ENCODE measurements at regions not wholly inside any gene's neighbourhood (a gene's known extent, or its start where the extent isn't known, plus 50 kb on each side); places are given as distances from the start of the nearest gene placed in this dataset.

- no peak for DNase-seq
Observed at GRCh38 chr11:92276773-92277172, 52.2 kb downstream of the FAT3 start.

GRCh38 chr11:92277871-92278270, 53.3 kb downstream of the FAT3 start:
- DNase-seq = no peak

- DNase-seq = no peak
Observed at GRCh38 chr11:92278791-92279433, 54.3 kb downstream of the FAT3 start.

DNA sequence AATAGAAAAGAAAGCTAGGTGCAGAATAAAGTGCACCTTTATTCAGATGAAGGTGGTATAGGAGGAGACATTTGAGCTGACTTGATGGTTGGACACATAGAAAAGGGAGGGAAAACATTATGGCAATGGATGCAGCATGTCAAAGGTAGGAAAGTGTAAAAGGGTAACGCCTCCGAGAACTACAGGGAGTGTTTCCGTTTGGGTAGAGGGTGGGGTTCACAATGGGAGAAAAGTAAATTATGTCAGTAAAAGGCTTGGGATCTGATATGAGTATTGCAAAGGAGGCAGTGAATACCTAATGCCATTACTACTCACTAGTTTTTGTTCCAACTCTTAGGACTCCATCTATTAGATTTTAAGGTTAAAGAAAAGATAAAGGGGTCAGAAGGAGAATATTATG, 59.5 kb downstream of the FAT3 start:
- DNase-seq = no peak

GRCh38 chr11:92284558-92284957, 59.9 kb downstream of the FAT3 start:
- DNase-seq = no peak

DNA sequence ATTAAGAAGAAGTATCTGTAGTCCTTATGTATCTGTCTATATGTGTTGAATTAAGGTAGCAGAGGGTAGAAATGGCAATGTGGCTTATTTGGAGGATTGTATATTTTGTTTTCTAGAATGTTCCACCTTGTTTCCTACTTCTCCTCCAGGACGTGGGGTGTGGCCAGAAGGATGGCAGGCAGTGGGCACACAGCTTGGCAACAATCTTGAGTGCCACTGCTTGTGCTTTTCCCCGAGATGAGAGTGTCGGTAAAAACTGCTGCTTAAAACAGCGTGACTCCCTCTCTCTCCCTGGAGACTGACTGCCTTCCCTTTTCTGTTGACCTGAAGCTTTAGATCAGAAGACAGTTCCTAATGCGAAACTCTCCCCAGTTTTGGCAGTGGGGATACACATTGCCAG, 61.2 kb downstream of the FAT3 start:
- DNase-seq = no peak

DNA sequence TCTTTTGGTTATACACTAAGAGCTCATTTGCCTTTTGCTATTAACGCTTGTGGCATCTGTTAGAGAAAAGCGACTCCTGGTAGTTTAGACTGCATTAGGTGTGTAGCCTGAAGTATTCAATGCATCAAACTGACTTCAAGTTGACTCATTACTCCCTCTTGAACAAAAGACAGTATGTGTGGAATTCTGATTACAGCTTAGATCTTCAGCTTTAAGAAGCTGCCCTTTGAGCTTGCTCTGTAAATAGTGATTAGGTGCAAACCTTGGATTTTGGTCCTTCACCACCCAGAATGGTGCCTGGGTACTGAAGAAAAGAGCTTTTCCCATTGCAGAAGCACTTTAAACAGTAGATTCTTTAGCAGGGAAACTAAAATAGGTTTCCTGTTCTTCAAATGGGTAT, 62.1 kb downstream of the FAT3 start:
- DNase-seq = no peak

- DNase-seq = no peak
Observed at GRCh38 chr11:92295175-92296137, 70.8 kb downstream of the FAT3 start.

DNA sequence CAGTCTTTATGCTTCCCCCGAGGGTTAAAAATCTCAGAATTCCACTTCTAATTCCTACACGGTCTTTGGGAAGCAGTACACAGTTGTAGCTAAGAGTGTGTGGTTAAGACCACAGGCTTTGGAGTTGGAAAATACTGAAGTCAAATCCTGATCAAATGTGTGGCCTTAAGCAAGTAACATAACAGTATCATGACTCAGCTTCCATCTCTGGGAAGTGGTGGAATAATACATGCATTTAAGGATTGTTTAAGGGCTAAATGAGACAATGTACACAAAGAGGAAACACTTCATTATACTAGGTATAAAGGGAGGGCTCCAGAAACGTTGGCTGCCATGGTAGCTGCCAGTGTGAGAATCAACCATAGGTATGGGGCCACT, 71.5 kb downstream of the FAT3 start:
- no peak for DNase-seq

GRCh38 chr11:92297567-92298553, 73.2 kb downstream of the FAT3 start:
- DNase-seq = no peak

DNA sequence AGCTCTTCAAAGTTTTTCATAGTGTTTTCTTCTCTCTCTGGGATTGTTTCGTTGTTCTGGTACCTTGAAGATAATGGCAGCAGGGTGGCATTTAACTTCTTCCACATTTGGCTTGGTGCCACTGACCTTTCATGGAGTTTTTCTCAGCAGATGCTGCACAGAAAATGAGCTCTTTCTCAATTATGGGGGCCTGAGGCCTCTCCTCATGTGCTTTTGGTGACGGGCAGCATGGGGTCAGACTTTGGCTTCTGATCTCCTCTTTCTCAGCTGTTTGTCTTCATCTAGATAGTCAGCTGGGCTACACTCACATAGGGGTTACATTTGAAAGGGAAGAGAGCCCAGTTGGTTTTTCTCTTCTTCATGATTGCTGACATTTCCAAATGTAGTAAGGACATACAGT, 76.3 kb downstream of the FAT3 start:
- no peak for DNase-seq

DNA sequence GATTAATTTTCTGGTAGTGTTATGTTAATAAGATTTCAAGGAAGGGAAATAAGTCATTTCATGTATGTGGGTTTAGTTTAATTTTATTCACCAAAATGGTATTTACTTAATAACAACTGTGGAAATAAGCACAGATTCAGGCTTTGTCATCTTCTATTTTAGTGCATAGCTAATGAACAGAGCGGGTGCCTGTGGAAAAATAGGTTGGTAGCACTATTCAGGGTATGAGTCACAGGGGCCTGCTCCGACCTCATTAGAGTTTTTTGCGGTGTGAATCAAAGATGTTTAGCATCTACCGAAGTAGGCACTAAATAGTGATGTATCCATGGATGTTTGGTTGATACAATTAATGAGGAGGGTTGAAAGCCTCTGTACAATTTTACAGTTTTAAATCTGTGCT, 78.2 kb downstream of the FAT3 start:
- no peak for DNase-seq

DNA sequence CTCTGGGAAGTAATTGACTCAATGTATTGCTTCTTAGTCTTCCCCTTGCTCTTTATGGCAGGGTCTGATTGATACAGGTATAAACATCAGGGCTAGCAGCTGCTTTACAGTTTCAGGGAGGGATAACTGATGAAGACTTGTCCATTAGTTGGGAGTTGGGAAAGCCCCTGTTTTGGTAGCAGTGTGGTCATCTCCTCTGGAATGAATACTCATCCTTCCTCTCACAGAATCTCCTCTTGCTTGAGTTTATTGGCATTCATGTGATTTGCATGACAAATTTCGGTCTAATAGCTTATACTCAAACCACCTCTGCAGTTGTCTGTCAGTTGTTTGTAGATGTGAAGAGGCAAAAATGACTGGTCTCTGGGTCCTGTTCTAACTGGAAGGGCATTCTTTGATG, 79.7 kb downstream of the FAT3 start:
- no peak for DNase-seq

DNA sequence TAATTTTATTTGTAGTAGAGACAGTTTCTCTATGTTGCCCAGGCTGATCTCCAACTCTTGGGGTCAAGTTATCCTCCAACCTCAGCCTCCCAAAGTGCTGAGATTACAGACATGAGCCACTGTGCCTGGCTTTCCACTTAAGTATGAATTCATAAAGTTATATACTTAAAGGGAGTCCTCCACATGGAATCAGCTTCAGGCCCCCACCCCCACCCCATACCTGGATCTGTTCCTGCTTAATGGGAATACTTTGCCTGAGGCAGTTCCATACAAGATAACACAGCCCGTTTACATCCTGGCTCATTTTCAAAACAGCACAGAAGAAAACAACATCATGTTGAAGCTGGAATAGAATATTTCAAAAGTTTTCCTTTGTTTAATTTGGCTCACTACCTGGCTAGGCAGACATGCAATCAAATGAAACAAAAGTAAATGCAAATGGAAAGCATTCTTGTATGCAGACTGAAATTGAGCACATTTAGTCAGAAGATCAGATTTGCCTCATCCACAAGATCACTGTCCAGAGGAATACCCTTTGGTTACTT, 82.4 kb downstream of the FAT3 start:
- DNase-seq = peak; percentile 81

DNA sequence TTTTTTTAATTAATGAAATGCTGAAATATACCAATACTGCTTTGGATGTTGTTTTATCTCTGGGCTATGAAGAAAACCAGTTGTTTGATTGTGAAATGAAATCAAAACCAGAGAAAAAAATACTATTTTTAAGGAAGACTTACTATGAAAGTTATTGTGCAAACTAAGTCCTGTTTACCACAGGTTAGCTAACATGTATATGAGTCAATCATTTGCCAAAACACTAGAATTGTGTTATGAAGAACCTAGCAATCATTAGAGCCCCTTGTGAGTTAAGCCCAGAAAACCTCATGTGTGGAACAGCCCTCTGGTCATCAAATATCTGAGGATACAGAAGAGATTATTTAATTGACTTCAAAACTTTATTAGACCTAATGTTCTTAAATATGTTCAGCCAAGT, 83.7 kb downstream of the FAT3 start:
- no peak for DNase-seq

- DNase-seq = no peak
Observed at GRCh38 chr11:92311616-92312449, 87.2 kb downstream of the FAT3 start.

DNA sequence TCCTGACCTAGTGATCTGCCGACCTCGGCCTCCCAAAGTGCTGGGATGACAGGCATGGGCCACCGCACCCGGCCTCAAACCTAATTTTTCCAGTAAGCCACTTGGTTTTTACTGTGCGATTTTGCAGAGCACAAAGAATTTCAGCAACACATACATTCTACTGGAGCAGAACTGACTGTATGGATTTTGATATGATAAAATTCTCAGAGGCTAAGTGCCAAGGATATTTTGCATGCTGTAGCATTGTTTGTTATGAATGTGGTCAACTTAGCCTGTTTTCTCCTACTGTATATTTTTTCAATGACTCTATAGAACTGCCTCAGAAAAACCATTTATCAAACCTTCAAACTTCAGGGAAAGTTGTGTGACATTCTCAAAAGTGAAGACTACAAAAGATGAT, 89.2 kb downstream of the FAT3 start:
- no peak for DNase-seq

- DNase-seq = no peak
Observed at GRCh38 chr11:92314499-92314898, 89.9 kb downstream of the FAT3 start.

DNA sequence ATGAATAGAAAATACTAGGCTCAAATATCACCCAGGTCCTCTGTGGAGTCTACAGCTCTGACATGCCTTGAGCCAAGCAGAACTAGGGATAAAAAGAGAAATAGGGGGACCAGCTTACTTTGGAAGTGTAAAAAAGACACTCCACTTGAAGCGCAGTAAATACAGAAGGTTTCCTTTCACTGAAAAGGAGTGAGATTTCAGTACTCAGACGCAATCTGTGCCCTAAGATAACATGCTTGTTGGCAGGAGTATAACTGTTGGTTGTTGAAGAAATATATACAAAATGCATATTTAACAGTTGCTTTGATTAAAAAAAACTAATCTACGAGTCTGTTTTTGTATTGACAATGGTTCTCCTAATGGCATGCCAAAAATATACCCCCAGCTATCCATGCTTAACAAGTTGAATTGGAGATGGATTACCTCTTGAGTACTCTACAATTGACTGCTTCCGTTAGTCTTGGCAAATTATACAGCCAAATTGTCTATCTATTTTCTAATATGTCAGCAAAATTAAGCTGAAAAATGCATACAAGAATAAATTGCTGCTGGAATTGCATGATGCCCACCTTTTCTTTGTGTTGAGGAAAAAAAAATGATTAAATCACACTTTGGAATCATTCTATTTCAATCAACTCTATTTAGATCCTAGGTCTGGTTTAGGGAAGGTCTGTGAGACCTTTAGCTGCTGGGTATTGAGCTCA, 91.6 kb downstream of the FAT3 start:
- DNase-seq = no peak

- no peak for DNase-seq
Observed at GRCh38 chr11:92317222-92317621, 92.6 kb downstream of the FAT3 start.

- DNase-seq = no peak
Observed at GRCh38 chr11:92317721-92318120, 93.1 kb downstream of the FAT3 start.

Data from islet precursor cell (in vitro differentiated cells).